HepG2 (cell line): ENCODE measurements at regions not wholly inside any gene's neighbourhood (a gene's known extent, or its start where the extent isn't known, plus 50 kb on each side); places are given as distances from the start of the nearest gene placed in this dataset.
A peak's percentile ranks its signal among the peaks of the same experiment; 100 is the strongest.

Experiments used
- ARNT2 ChIP-seq: sonication (generic); formaldehyde crosslinking; IDR thresholded peaks from 2 replicates; pipeline ENCODE4 v1.8.0; 2022; ENCODE audit warnings: mild to moderate bottlenecking, low read depth, missing genetic modification reagents, moderate library complexity
- CEBPZ ChIP-seq: IDR thresholded peaks from 2 replicates; pipeline ENCODE4 v1.6.1; 2012; ENCODE audit warnings: low read length, improper control_type of control experiment
- CHCHD3 ChIP-seq: sonication (generic); formaldehyde crosslinking; IDR thresholded peaks from 2 replicates; pipeline ENCODE4 v1.8.0; 2022; ENCODE audit warnings: mild to moderate bottlenecking, missing genetic modification reagents, moderate library complexity
- ETS1 ChIP-seq: sonication (generic); formaldehyde crosslinking; IDR thresholded peaks from 2 replicates; pipeline ENCODE4 v1.4.0; 2020; ENCODE audit warnings: missing genetic modification reagents
- GRHL1 ChIP-seq: sonication (generic); formaldehyde crosslinking; conservative IDR thresholded peaks from 2 replicates; pipeline ENCODE4 v1.8.0; 2022; ENCODE audit warnings: missing genetic modification reagents
- HNF1A ChIP-seq, 2 experiments: sonication (generic) in 1 of 2; formaldehyde crosslinking in 1 of 2; IDR thresholded peaks; 2 replicates each; pipeline versions ENCODE4 v1.4.0 to v1.6.1; 2016 to 2020; ENCODE audit warnings: borderline replicate concordance in 1 of 2, low read depth in 1 of 2, mild to moderate bottlenecking in 1 of 2, missing genetic modification reagents in 1 of 2
- IRX3 ChIP-seq: sonication (generic); formaldehyde crosslinking; IDR thresholded peaks from 2 replicates; pipeline ENCODE4 v1.8.1; 2023; ENCODE audit warnings: mild to moderate bottlenecking, low read depth, missing genetic modification reagents, borderline replicate concordance
- LRRFIP1 ChIP-seq: sonication (generic); formaldehyde crosslinking; conservative IDR thresholded peaks from 2 replicates; pipeline ENCODE4 v1.4.0; 2020; ENCODE audit warnings: missing genetic modification reagents
- NFYC ChIP-seq: IDR thresholded peaks from 2 replicates; pipeline ENCODE4 v1.6.1; 2016; ENCODE audit warnings: missing genetic modification reagents, missing compliant biosample characterization
- SATB2 ChIP-seq: sonication (generic); formaldehyde crosslinking; IDR thresholded peaks from 2 replicates; pipeline ENCODE4 v1.5.0; 2020; ENCODE audit warnings: missing genetic modification reagents
- SSRP1 ChIP-seq: IDR thresholded peaks from 2 replicates; pipeline ENCODE4 v1.6.1; 2016; ENCODE audit warnings: control low read depth
- ZEB1 ChIP-seq: IDR thresholded peaks from 2 replicates; pipeline ENCODE4 v1.6.1; 2012; ENCODE audit warnings: mild to moderate bottlenecking, low read depth, inconsistent platforms; ENCODE audit not compliant: insufficient replicate concordance
- ZNF180 ChIP-seq: sonication (generic); formaldehyde crosslinking; IDR thresholded peaks from 2 replicates; pipeline ENCODE4 v1.4.0; 2020; ENCODE audit warnings: low read depth, missing genetic modification reagents, borderline replicate concordance
- ZNF234 ChIP-seq: sonication (generic); formaldehyde crosslinking; conservative IDR thresholded peaks from 2 replicates; pipeline ENCODE4 v1.5.1; 2020; ENCODE audit warnings: mild to moderate bottlenecking, missing genetic modification reagents
- ZNF44 ChIP-seq: sonication (generic); formaldehyde crosslinking; IDR thresholded peaks from 2 replicates; pipeline ENCODE4 v1.5.1; 2020; ENCODE audit warnings: mild to moderate bottlenecking, missing genetic modification reagents
- ZNF605 ChIP-seq: sonication (generic); formaldehyde crosslinking; IDR thresholded peaks from 2 replicates; pipeline ENCODE4 v1.8.0; 2022; ENCODE audit warnings: mild to moderate bottlenecking, missing genetic modification reagents

- TF ChIP-seq GRHL1 (no peak), ETS1 (CRISPR knock-in tag) (no peak), ARNT2 (CRISPR knock-in tag) (no peak), SATB2 (CRISPR knock-in tag) (no peak), ZNF234 (CRISPR knock-in tag) (no peak), ZNF44 (CRISPR knock-in tag) (no peak), HNF1A (IDR thresholded peaks at IDR 0.05; ENCODE audit: low read depth) (no peak), HNF1A (CRISPR knock-in tag; IDR thresholded peaks at IDR 0.05; ENCODE audit: borderline replicate concordance) (no peak), ZNF605 (no peak), ZEB1 (no peak), LRRFIP1 (CRISPR knock-in tag) (no peak), ZNF180 (CRISPR knock-in tag) (no peak), NFYC (CRISPR knock-in tag) (peak; percentile 81), SSRP1 (no peak), IRX3 (CRISPR knock-in tag) (no peak), CHCHD3 (CRISPR knock-in tag) (no peak), CEBPZ (peak; percentile 67; the same call in 1 of the 2 replicates)
Measured at GRCh38 chr16:70018254-70018653, 67.1 kb downstream of the CLEC18A start (continued).
